MV-4-11 (cell line): ENCODE measurements at regions not wholly inside any gene's neighbourhood (a gene's known extent, or its start where the extent isn't known, plus 50 kb on each side); places are given as distances from the start of the nearest gene placed in this dataset.

Experiments used
- DNase-seq: peaks from one replicate; lab custom pipeline; 2025; lab: John Stamatoyannopoulos, UW

GRCh38 chr7:124423863-124424262, 341.7 kb downstream of the GPR37 start:
- no peak for DNase-seq

- DNase-seq, result no peak
Observed at GRCh38 chr7:124422081-124422480, 343.5 kb downstream of the GPR37 start.

DNA sequence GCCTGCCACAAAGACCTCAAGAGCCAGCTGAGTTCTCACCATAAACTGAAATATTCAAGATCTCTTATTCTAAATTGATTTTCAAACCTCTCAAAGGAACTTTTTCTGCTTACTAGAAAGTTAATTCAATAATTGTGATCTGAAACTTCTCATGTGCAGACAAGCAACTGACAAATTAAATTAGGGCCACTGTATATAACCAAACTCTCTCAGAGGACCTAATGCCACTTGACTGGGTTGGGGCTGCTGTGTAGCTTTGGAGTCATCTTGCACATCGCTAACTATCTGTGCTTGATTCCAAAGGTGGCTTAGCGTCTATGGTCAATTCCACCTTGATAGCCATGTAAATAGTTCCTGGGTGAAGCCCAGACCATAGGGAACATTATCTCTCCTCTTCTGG, 345.2 kb downstream of the GPR37 start:
- no peak for DNase-seq

GRCh38 chr7:124413029-124413428, 352.6 kb downstream of the GPR37 start:
- DNase-seq, result no peak

GRCh38 chr7:124412531-124412930, 353.1 kb downstream of the GPR37 start:
- no peak for DNase-seq

- no peak for DNase-seq
Observed at GRCh38 chr7:124411796-124412195, 353.8 kb downstream of the GPR37 start.

- DNase-seq, result no peak
Observed at GRCh38 chr7:124403587-124403986, 362.0 kb downstream of the GPR37 start.

DNA sequence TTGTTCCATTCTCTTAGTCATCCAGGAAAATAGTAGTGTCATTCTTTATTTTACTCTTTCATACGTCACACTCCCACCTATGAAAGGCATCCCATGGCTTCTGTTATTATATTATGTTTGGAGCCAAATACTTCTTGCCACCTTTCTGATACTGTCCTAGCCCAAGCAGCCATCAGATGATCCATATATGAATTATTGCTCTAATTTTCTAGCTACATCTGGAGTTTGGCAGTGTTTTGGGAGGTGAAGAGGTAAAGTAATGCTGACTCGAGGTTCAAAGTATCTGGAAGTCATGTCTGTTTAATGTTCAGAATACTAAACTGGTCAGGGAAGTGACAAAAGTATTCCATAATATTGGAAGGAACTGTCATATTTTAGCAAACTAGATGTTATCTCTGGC, 362.5 kb downstream of the GPR37 start:
- DNase-seq, result no peak

DNA sequence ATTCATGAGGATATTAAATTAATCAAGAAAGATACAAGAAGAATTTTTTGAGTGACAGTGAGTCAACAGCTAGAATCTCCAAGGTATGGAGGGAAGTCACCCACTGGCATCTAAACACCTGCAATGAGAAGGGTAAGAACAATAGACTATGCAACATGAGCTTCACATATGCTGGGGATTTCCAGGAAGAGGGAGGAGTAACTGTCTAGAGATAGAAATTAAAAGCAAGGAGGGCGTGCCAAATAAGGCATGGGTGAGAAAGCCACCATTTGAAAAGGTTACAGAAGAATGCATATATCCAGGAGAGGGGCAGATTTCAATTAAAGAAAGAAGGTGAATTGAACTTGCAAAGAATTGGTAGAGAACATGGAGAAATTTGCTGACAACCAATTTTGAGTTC, 365.7 kb downstream of the GPR37 start:
- DNase-seq, result no peak

- no peak for DNase-seq
Observed at GRCh38 chr7:124398937-124399552, 366.2 kb upstream of the TMEM229A start.

- DNase-seq, result no peak
Observed at GRCh38 chr7:124397134-124397533, 364.3 kb upstream of the TMEM229A start.

- DNase-seq, result no peak
Observed at GRCh38 chr7:124390301-124390700, 357.4 kb upstream of the TMEM229A start.

GRCh38 chr7:124388751-124389150, 355.9 kb upstream of the TMEM229A start:
- no peak for DNase-seq

DNA sequence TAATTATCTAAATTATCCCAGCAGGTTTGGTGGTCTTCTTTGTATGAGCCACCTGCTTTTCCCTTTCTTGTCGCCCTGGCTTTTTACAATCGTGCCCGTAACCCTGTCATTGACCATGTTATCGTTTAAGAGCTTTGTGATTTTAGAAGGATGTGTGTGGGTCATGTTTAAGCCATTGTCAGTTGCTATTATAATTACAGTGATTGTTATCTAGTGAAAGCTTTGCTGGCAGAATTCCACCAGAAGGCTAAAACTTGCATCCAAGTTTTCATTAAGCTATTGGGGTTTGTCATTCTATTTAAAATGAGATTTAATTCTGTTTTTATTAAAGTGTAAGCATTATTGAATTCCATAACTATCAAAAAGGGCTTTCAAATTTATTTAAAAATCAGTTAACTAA, 354.2 kb upstream of the TMEM229A start:
- DNase-seq, result no peak

DNA sequence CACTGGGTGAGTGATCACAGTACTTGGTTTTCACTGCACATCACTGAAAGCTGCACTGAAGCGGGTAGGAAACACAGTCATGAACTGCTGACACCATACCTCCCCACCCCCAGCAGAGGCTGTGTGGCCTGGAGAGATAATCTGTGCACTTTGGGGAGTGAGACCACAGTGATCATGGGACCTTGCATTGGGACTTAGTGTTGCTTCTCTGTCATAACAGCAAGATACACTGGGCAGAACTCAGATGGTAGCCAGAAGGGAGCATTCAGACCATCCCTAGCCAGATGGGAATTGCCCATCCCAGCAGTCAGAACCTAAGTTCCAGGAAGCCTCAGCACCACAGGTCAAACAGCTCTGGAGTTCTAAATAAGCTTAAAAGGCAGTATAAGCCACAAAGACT, 346.4 kb upstream of the TMEM229A start:
- DNase-seq, result no peak

- DNase-seq, result peak; percentile 80
Observed at GRCh38 chr7:124376111-124376510, 343.2 kb upstream of the TMEM229A start.

DNA sequence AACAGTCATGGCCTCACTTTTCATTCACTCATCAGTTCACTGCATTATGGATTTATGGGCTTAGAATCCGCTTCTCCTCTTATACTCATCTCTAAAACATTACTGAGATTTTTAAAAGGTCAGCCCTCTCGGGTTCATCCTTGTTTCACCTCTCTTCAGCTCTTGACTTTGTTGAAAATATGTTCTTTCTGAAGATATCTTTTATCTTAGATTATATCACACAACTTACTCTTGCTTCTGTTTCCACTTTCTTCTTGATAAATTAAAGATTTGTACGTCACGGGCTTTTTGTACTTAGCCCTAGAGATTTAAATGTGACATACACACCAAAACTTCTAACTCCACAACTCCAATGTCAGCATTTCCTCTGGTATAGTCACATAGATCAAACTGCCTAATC, 342.5 kb upstream of the TMEM229A start:
- DNase-seq, result no peak

DNA sequence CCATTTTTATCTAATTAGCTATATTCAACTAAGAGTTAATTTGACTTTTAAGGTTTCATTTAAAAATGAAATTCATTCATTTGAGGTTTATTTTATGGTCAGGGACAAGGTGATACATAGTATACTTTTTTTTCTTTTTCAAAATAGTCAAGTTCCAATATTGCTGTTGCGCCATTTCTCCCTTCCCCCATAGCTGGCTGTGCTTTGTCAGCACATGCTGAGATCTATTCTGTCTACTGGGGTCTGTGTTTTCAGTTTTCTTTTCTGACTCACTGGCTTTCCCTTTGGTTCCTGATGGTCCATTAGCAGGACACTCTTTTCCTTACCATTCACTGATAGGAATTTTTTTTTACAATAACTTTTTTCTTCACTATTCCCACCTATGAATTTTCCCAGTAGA, 336.4 kb upstream of the TMEM229A start:
- peak; percentile 4 for DNase-seq

DNA sequence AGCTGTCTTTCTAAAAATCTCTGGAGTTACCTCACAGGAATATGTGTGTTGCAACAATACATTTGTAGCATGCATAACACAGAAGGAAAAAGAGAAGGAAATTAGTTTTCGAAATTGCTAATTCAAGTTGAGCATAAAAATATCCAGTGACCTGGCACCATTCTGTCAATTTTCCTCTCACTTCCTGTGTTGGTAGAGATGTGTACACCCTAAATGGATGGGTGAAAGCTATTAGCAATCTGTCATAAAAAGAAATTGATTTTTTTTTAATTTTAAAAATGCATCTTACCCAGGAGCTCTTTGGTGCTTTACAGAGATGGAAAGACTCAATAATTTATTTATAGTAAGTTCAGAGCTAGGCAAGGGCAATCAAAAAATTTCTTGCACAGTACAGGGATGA, 333.3 kb upstream of the TMEM229A start:
- peak; percentile 74 for DNase-seq

DNA sequence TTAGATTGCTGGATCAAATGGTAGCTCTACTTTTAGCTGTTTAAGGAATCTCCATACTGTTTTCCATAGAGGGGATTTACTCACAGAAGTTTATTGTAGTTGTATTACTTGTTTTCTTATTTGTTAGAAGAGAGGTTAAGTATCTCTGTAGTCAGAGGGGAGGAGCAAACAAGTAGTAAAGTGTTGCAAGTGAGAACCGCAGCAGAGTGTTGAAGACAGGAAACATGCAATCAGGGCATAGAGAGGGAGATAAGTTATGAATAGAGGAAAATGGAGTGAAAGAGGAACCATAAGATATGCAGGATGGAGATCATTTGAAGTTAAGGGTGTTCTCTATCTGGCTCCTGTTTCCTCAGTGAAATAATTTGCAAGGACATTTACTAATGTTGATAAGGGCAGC, 331.4 kb upstream of the TMEM229A start:
- peak; percentile 91 for DNase-seq

GRCh38 chr7:124354201-124354600, 321.3 kb upstream of the TMEM229A start:
- no peak for DNase-seq

DNA sequence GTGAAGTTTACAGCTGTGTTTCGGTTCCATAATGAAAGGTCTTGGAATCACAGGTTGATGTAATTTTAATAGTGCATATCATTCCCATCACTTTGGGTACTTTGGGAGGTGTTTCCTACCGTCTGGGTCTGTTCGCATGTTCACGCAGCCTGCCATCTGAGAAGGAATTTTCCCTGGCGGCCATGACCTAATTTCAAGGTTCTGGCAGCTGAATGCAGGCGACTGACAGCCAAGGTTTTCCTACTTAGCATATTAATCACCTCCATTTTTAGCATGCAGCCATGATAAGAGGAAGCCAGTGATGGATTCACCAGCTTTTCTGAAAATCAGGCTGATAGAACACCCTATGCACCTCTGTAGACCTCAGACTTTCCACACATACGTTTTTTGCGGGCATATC, 319.1 kb upstream of the TMEM229A start:
- DNase-seq, result no peak

DNA sequence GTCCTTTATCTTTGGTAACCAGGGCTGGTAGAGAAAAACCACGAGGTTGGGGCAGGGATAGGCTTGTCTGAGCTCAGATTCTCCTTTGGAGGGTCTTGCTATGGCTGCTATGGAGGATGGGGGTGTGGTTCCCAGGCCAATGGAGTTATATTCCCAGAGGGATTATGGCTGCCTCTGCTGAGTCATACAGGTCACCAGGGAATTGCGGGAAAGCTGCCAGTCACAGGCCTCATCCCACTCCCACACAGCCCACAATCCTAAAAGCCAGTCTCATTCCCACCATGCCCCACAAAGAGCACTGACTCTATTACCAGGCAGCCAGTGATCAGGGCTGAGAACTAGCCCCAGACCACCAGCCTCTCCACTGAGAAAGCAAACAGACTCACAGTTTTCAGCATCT, 316.6 kb upstream of the TMEM229A start:
- no peak for DNase-seq

- no peak for DNase-seq
Observed at GRCh38 chr7:124338861-124339260, 306.0 kb upstream of the TMEM229A start.
